GM06990 (cell line): ENCODE measurements at regions not wholly inside any gene's neighbourhood (a gene's known extent, or its start where the extent isn't known, plus 50 kb on each side); places are given as distances from the start of the nearest gene placed in this dataset.

Source experiments
- DNase-seq: peaks from one replicate; pipeline ENCODE4 v3.0.0-alpha.2; 2011; ENCODE audit not compliant: insufficient read length; ENCODE audit errors: extremely low read depth
- H3K27me3 ChIP-seq: replicated peaks from 2 replicates; pipeline ENCODE4 v1.6.0; 2011; ENCODE audit warnings: low read length; ENCODE audit not compliant: control insufficient read depth, insufficient read depth
- H3K36me3 ChIP-seq: 2 replicates; pipeline ENCODE4 v1.5.1; 2011; ENCODE audit warnings: low read length; ENCODE audit not compliant: control insufficient read depth, insufficient read depth
- H3K4me3 ChIP-seq: replicated peaks from 2 replicates; pipeline ENCODE4 v1.5.1; 2011; ENCODE audit warnings: low read depth, mild to moderate bottlenecking, control low read depth, low read length
- CTCF ChIP-seq: IDR thresholded peaks from 2 replicates; pipeline ENCODE4 v1.5.1; 2011; ENCODE audit warnings: low read length, control low read depth, mild to moderate bottlenecking, inconsistent platforms; ENCODE audit not compliant: insufficient read depth, poor library complexity, severe bottlenecking

GRCh38 chr11:57946628-57947027 is 77.1 kb upstream of the OR9Q1 start:
- TF ChIP-seq CTCF, result no peak
- H3K36me3 ChIP-seq, result no peaks in the 10 kb centered on the region
- no peak for DNase-seq
- no peaks in the 10 kb centered on the region for H3K27me3 ChIP-seq
- H3K4me3 ChIP-seq, result no peak overlapping the region

GRCh38 chr11:57964660-57965059 is 59.0 kb upstream of the OR9Q1 start:
- no peaks in the 10 kb centered on the region for H3K36me3 ChIP-seq
- DNase-seq, result no peak

GRCh38 chr11:57971272-57972012 is 52.2 kb upstream of the OR9Q1 start:
- Histone ChIP-seq H3K36me3 (no peaks in the 10 kb centered on the region), H3K4me3 (no peak overlapping the region), H3K27me3 (no peaks in the 10 kb centered on the region; the same call in 1 of the 2 replicates)
- DNase-seq, result no peak
- no peak for TF ChIP-seq CTCF

More at GRCh38 chr11:57964660-57965059, 59.0 kb upstream of the OR9Q1 start:
- no peaks in the 10 kb centered on the region; the same call in 1 of the 2 replicates for H3K27me3 ChIP-seq
- no peak overlapping the region for H3K4me3 ChIP-seq
- no peak for TF ChIP-seq CTCF

- no peaks in the 10 kb centered on the region for H3K36me3 ChIP-seq
- no peak for TF ChIP-seq CTCF
- no peak overlapping the region for H3K4me3 ChIP-seq
- no peak for DNase-seq
- H3K27me3 ChIP-seq, result no peaks in the 10 kb centered on the region; the same call in 1 of the 2 replicates
Observed at GRCh38 chr11:57972013-57972367, 51.7 kb upstream of the OR9Q1 start.
